HG03097 (cell line): ENCODE measurements at regions not wholly inside any gene's neighbourhood (a gene's known extent, or its start where the extent isn't known, plus 50 kb on each side); places are given as distances from the start of the nearest gene placed in this dataset.

ENCODE experiments used
- ATAC-seq: cut with Tn5 transposase; IDR thresholded peaks from one replicate; pipeline ENCODE4 v1.9.1; 2021; ENCODE audit not compliant: unreplicated experiment, low FRiP score

DNA sequence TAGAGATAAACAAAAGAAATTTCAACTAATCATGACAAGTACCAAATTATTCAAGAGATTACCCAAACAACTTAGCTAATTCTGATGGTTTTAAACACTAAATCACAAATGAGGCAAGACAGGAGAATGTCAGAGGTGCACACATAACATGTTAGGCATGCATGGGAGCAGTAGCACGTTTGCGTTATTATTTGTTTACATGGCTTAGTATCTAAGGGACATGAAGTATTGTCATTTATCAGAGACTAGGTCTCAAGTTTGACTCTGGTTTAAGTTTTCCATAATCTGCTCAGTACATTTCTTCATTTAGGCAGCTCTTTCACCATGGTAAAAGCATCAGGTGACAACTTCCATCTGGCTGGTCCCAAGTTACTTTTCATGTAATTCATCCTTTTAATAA, 244.1 kb upstream of the TNC start:
- no peak for ATAC-seq

DNA sequence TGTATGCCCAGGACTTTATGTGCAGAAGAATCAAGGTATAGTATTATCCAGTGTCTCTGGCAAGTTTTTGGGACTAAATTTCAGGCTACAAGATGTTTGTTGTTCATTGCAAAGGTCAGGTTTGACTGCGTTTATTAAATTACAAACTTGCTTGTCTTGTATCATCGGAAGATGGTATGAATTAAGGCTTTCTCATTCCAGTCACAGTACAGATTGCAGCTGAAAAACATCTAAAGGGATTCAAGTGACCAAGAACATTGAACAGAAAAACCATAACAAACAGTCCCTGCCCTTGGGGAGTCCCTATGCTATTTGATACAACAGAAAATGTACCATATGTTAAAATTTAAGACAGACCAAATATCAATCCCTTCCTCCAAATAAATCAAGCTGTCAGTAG, 244.7 kb upstream of the TNC start:
- no peak for ATAC-seq

DNA sequence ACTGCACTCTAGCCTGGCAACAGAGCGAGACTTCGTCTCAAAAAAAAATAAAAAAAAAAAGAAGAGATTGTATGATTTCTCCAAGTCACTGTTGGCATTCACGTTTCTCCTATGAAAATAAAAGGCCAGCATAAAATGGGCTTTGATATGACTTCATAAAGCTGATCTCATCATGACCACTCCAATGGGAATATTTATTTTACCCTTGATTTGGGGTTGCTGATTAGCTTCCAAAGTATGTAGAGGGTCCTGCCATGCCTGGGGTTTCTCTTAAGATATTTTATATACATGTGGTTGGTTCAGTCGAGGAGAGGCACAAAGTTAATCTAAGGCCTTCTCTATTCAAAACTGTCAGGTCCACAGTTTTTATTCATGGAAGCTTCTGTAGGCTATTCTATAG, 247.0 kb upstream of the TNC start:
- no peak for ATAC-seq

DNA sequence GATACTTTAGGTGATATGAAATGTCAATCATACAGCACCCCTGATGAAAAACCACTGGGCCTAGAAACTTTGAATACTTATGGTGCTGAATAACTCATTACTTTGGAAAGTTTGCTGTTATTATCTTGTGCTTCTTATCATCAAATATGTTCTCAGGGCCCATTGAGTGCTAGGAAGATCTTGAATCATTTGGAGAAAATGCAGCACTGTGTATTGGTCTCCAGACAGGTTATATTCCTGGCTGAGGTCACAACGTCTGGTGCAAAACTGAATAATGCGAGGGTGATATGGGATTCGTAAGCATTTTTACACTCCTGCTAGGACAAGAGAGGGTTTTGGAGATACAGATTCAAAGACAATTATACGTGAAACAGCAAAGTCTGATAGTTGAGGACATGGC, 249.4 kb upstream of the TNC start:
- no peak for ATAC-seq

DNA sequence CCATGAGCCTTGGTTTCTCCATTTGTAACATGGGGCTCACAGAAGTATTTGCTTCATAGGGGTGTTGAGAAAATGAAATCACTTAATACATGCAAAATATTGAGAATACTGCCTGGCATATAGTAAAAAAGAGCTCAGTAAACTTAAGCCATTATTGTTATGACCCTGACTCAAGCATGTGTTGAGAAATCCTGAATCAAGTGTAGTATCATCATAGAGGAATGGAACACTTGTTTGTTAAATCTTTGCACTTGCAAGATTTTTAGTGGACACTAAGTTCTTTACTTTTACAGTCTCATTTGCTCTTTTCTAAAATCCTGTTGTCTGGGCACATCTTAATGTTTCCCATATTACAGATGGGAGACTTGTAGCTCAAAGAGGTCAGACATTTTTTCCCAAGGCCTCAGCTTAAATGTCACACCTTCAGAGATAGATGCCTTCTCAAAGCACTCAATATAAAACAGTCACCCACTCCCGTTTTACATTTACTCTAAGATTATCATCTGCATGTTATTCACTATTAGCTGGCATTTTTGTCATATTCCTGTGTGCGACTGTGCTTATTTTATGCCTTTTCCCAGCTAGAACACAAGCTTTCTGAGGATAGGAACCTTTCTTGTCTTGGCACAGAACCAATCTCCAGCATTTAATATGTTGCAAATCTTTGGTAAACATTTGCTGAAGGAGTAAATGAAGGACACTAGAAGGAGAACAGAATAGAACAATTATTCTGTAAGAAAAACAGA, 250.0 kb upstream of the TNC start:
- no peak for ATAC-seq

- no peak for ATAC-seq
Observed at GRCh38 chr9:115369322-115369957, 251.5 kb upstream of the TNC start.

GRCh38 chr9:115373000-115373709, 255.2 kb upstream of the TNC start:
- ATAC-seq: peak; percentile 98

DNA sequence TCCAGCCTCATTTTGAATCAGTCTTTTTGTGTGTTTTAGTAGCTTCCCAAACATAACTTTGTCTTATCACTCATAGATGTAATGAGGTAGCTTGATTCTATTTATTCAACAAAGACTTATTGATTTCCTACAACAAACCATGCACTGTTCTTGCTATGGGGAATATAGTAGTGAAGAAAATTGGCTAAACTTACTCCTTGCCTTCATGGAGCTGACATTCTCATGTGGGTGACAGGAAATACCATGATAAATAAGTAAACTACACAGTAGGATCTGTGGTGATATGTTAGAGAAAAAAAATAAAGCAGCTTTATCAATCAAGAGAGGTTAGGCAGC, 255.7 kb upstream of the TNC start:
- ATAC-seq: no peak

- ATAC-seq: no peak
Observed at GRCh38 chr9:115374724-115375268, 256.8 kb upstream of the TNC start.

GRCh38 chr9:115378241-115378640, 260.3 kb upstream of the TNC start:
- no peak for ATAC-seq

- ATAC-seq: no peak
Observed at GRCh38 chr9:115378758-115379157, 260.8 kb upstream of the TNC start.

- ATAC-seq: no peak
Observed at GRCh38 chr9:115379719-115380118, 261.8 kb upstream of the TNC start.

- ATAC-seq: no peak
Observed at GRCh38 chr9:115382865-115383264, 264.9 kb upstream of the TNC start.

DNA sequence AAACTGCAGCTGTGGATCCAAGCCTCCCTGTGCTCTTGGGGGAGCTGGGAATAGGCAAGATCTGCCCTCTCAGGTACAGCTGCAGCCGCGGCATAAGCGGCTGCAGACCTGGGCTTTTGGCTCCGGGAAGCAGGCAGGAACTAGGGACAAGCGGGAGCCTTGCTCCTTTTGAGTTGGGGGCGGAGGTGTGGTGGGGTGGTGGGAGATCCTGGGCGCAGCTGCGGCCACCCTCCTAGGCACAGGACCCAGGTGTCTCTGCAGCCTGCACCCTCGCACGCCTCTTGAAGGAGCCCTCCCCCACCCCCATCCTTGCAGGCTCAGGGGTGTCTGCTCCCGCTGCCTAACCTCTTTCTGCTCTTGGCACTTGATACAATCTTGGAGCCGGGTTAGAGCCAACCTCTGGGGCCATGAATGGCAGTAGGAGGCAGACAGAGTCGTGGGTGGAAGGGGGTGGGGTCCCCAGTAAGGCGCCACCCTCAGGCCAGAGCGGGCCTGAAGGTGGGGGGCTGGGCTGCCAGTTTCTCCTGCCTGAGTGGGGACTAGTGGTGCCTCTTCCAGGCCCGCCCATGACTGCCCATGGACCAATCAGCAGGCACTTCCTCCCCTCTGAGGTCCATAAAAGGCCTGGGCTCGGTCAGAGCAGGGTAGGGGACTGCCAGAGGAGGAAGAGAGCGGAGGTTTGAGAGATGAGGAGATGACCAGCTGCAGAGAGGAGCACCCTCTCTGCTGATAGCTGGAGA, 267.6 kb upstream of the TNC start:
- ATAC-seq: no peak

GRCh38 chr9:115386963-115387770, 269.2 kb upstream of the TNC start:
- ATAC-seq: no peak

GRCh38 chr9:115391168-115391825, 273.3 kb upstream of the TNC start:
- ATAC-seq: no peak

GRCh38 chr9:115393976-115394775, 276.2 kb upstream of the TNC start:
- ATAC-seq: no peak

- ATAC-seq: no peak
Observed at GRCh38 chr9:115395511-115396021, 277.6 kb upstream of the TNC start.

- no peak for ATAC-seq
Observed at GRCh38 chr9:115396071-115396529, 278.1 kb upstream of the TNC start.
